SK-N-SH (cell line): ENCODE measurements at regions not wholly inside any gene's neighbourhood (a gene's known extent, or its start where the extent isn't known, plus 50 kb on each side); places are given as distances from the start of the nearest gene placed in this dataset.
A peak's percentile ranks its signal among the peaks of the same experiment; 100 is the strongest.

ENCODE experiments used
- CTCF ChIA-PET: fragments of 300-600, 350-600 bp; formaldehyde crosslinking; extraction: SDS; loops from one replicate; lab custom pipeline; 2021; lab: Yijun Ruan, JAX
- POLR2A ChIA-PET: fragments of 350-600 bp; sonication (Branson Sonifier 250); formaldehyde crosslinking; extraction: SDS; loops from one replicate; lab custom pipeline; 2020; ENCODE audit warnings: antibody characterized with exemption, inconsistent platforms; lab: Yijun Ruan, JAX
- DNase-seq: peaks from one replicate; pipeline ENCODE4 v3.0.0; 2012
- H2AFZ ChIP-seq: fragments of 200-600 bp; sonication (generic); 2 replicates; pipeline ENCODE4 v1.8.1; 2016; ENCODE audit warnings: antibody characterized with exemption, mild to moderate bottlenecking, low read depth
- H3F3A ChIP-seq: fragments of 200-600 bp; sonication (generic); replicated peaks from 2 replicates; pipeline ENCODE3; 2016; ENCODE audit warnings: antibody characterized with exemption, mild to moderate bottlenecking; ENCODE audit not compliant: insufficient read depth
- H3K27ac ChIP-seq, 2 experiments: fragments of 200-500 bp in 1 of 2; fragments of 200-600 bp in 1 of 2; sonication (Bioruptor generic) in 1 of 2; sonication (generic), shearing (Covaris generic) in 1 of 2; 2 replicates each; pipeline versions ENCODE4 v1.5.1 to v1.6.1; 2014 to 2016; ENCODE audit warnings: low read depth in 2 of 2, inconsistent platforms in 1 of 2, low read length in 1 of 2, mild to moderate bottlenecking in 1 of 2, mixed read lengths in 1 of 2
- H3K27me3 ChIP-seq: fragments of 200-600 bp; sonication (generic), shearing (Covaris generic); 2 replicates; pipeline ENCODE4 v1.6.1; 2016; ENCODE audit warnings: mixed run types; ENCODE audit not compliant: insufficient read depth
- H3K36me3 ChIP-seq, 2 experiments: fragments of 200-500 bp in 1 of 2; fragments of 200-600 bp in 1 of 2; sonication (Bioruptor generic) in 1 of 2; sonication (generic) in 1 of 2; replicated peaks in 1 of 2; 2 replicates each; pipeline versions ENCODE3 to v1.5.1; 2014 to 2016; ENCODE audit warnings: low read length in 1 of 2, mild to moderate bottlenecking in 1 of 2; ENCODE audit not compliant: insufficient read depth in 2 of 2, control insufficient read depth in 1 of 2
- H3K4me1 ChIP-seq, 2 experiments: fragments of 200-500 bp in 1 of 2; fragments of 200-600 bp in 1 of 2; sonication (Bioruptor generic) in 1 of 2; sonication (generic), shearing (Covaris generic) in 1 of 2; 2 replicates each; pipeline versions ENCODE4 v1.5.1 to v1.6.1; 2014 to 2016; ENCODE audit warnings: low read depth in 1 of 2, low read length in 1 of 2, mixed run types in 1 of 2; ENCODE audit not compliant: insufficient read depth in 2 of 2, control insufficient read depth in 1 of 2
- H3K4me2 ChIP-seq: fragments of 200-600 bp; sonication (generic), shearing (Covaris generic); 2 replicates; pipeline ENCODE4 v1.6.1; 2017; ENCODE audit warnings: mixed run types
- H3K4me3 ChIP-seq, 2 experiments: fragments of 200-500 bp in 1 of 2; fragments of 200-600 bp in 1 of 2; sonication (Bioruptor generic) in 1 of 2; sonication (generic), shearing (Covaris generic) in 1 of 2; 2 replicates each; pipeline versions ENCODE4 v1.5.1 to v1.8.1; 2014 to 2016; ENCODE audit warnings: low read depth in 2 of 2, inconsistent platforms in 1 of 2, low read length in 1 of 2, mild to moderate bottlenecking in 1 of 2, mixed read lengths in 1 of 2, moderate library complexity in 1 of 2
- H3K79me2 ChIP-seq: fragments of 200-600 bp; sonication (generic); 2 replicates; pipeline ENCODE4 v1.8.1; 2017; ENCODE audit warnings: mild to moderate bottlenecking; ENCODE audit not compliant: insufficient read depth
- H3K9ac ChIP-seq: fragments of 200-600 bp; sonication (generic); 2 replicates; pipeline ENCODE4 v1.6.1; 2017; ENCODE audit warnings: mixed run types
- H3K9me2 ChIP-seq: fragments of 200-600 bp; sonication (generic); 2 replicates; pipeline ENCODE4 v1.6.1; 2017; ENCODE audit warnings: mixed run types
- H3K9me3 ChIP-seq: fragments of 200-600 bp; sonication (generic); 2 replicates; pipeline ENCODE4 v1.6.1; 2017; ENCODE audit warnings: mixed run types, mild to moderate bottlenecking, moderate library complexity
- H4K20me1 ChIP-seq: fragments of 200-600 bp; sonication (generic); 2 replicates; pipeline ENCODE4 v1.6.1; 2017; ENCODE audit warnings: mild to moderate bottlenecking, mixed run types; ENCODE audit not compliant: insufficient read depth
- CTCF ChIP-seq: fragments of 200-600 bp; sonication (generic); IDR thresholded peaks from 2 replicates; pipeline ENCODE4 v1.6.1; 2017; ENCODE audit warnings: antibody characterized with exemption, mild to moderate bottlenecking, moderate library complexity
- FOXJ3 ChIP-seq: sonication (generic); formaldehyde crosslinking; IDR thresholded peaks from 2 replicates; pipeline ENCODE4 v1.5.1; 2020; ENCODE audit warnings: mild to moderate bottlenecking, missing genetic modification reagents
- GATA2 ChIP-seq: sonication (generic); formaldehyde crosslinking; IDR thresholded peaks from 2 replicates; pipeline ENCODE4 v1.5.0; 2020; ENCODE audit warnings: mild to moderate bottlenecking, missing genetic modification reagents
- MAX ChIP-seq: IDR thresholded peaks from 2 replicates; pipeline ENCODE4 v1.4.0; 2012; ENCODE audit warnings: low read depth
- NFIC ChIP-seq: IDR thresholded peaks from 2 replicates; pipeline ENCODE4 v1.4.0; 2012; ENCODE audit warnings: borderline replicate concordance
- SMC3 ChIP-seq: IDR thresholded peaks from 2 replicates; pipeline ENCODE4 v1.6.1; 2012; ENCODE audit warnings: low read depth, low read length, improper control_type of control experiment
- ZBTB33 ChIP-seq: IDR thresholded peaks from 2 replicates; pipeline ENCODE4 v1.4.0; 2012; ENCODE audit warnings: low read depth, borderline replicate concordance
- WGBS: methylation state at CpG from one replicate; pipeline ENCODE4 v1.1.6; 2017; ENCODE audit warnings: low lambda C conversion rate; 5-methylcytosine and 5-hydroxymethylcytosine counted together

GRCh38 chr3:77837456-77838025 is 797.6 kb downstream of the ROBO2 start:
- no peak overlapping the region for H3K27ac ChIP-seq
- H3K79me2 ChIP-seq, result no peaks in the 10 kb centered on the region
- no peak overlapping the region for H3K4me3 ChIP-seq
- H3K27me3 ChIP-seq, result no peaks in the 10 kb centered on the region
- no peaks in the 10 kb centered on the region for H3K36me3 ChIP-seq
- 46% methylated on average over 5 of the region's 5 CpGs for WGBS
- H3K4me1 ChIP-seq, result no peaks in the 10 kb centered on the region
- H3K9ac ChIP-seq, result no peak overlapping the region
- H3K9me2 ChIP-seq, result no peaks in the 10 kb centered on the region
- no peaks in the 10 kb centered on the region for H4K20me1 ChIP-seq
- no peak overlapping the region for H3K4me2 ChIP-seq
- TF ChIP-seq FOXJ3 (CRISPR knock-in tag) (no peak), NFIC (peak; percentile 53; the same call in 1 of the 2 replicates)
- TF ChIP-seq, all 33 proteins: peak for 1
- Histone ChIP-seq H3K9me3 (no peaks in the 10 kb centered on the region), H3F3A (no peaks in the 10 kb centered on the region), H2AFZ (no peak overlapping the region)
- ChIA-PET POLR2A (no interaction called here), CTCF (no interaction called here)
- no peak for DNase-seq

- H3K36me3 ChIP-seq, result no peaks in the 10 kb centered on the region
- H4K20me1 ChIP-seq, result no peaks in the 10 kb centered on the region
- TF ChIP-seq MAX (no peak), CTCF (no peak), FOXJ3 (CRISPR knock-in tag) (no peak), ZBTB33 (no peak), SMC3 (no peak), GATA2 (CRISPR knock-in tag) (no peak)
- ChIA-PET CTCF (no interaction called here), POLR2A (no interaction called here)
- H3K4me1 ChIP-seq, result no peaks in the 10 kb centered on the region
- DNase-seq, result no peak
- H2AFZ ChIP-seq, result no peak overlapping the region
- no peaks in the 10 kb centered on the region for H3K9me2 ChIP-seq
- H3K4me3 ChIP-seq, result no peak overlapping the region
- H3F3A ChIP-seq, result no peaks in the 10 kb centered on the region
- no peaks in the 10 kb centered on the region for H3K9me3 ChIP-seq
- H3K4me2 ChIP-seq, result no peak overlapping the region
- WGBS, result 78% methylated on average over 3 of the region's 3 CpGs
- no peak overlapping the region for H3K9ac ChIP-seq
- H3K27me3 ChIP-seq, result no peaks in the 10 kb centered on the region
- no peak overlapping the region for H3K27ac ChIP-seq
- no peaks in the 10 kb centered on the region for H3K79me2 ChIP-seq
These were observed 819.3 kb downstream of the ROBO2 start for GRCh38 chr3:77859156-77859555.
